ENCODE measurements at regions not wholly inside any gene's neighbourhood (a gene's known extent, or its start where the extent isn't known, plus 50 kb on each side); places are given as distances from the start of the nearest gene placed in this dataset.

GRCh38 chr11:40062616-40063015 lies 1396.8 kb downstream of the LRRC4C start:
- DNase-seq = peak; percentile 36

DNA sequence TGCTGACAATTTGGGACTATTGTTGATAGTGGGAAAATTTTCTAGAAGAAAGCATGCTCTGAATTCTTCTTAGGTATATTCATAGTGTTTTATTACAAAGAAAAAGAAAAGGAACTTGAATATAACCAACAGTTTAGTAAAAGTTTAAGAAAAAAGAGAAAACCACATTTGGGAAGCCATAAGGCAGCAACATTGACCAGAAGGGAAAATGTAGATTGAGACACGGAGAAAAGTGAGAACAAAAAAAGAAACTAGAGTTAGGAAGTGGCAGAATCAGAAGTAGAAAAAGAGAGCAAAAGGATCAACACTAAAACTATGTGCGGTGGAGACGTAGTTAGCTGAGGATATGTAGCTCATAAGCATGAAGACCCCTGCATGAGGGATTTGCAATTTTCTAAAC lies 1398.2 kb downstream of the LRRC4C start:
- DNase-seq = no peak

DNA sequence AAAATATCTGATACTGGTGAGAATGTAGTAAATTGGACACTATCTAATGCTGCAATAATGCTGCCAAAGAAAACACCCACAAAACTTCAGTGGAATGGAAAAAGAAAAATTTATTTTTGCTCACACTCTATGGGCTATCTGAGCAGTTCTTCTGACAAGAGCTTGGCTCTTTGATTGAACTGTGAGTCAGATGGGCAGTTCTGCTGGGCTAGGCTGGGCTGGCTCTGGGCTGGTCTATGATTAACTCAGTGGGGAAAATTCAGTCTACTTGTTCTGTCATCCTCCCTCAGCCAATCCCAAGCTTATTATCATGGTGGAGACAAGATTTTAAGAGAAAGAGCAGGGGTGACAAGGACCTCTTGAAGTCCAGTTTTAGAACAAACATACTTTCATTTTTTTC lies 1404.8 kb downstream of the LRRC4C start:
- peak; percentile 18 for DNase-seq

- no peak for DNase-seq
Measured at GRCh38 chr11:40045312-40045711, 1414.1 kb downstream of the LRRC4C start.

- DNase-seq = no peak
Measured at GRCh38 chr11:40037005-40037404, 1422.4 kb downstream of the LRRC4C start.

DNA sequence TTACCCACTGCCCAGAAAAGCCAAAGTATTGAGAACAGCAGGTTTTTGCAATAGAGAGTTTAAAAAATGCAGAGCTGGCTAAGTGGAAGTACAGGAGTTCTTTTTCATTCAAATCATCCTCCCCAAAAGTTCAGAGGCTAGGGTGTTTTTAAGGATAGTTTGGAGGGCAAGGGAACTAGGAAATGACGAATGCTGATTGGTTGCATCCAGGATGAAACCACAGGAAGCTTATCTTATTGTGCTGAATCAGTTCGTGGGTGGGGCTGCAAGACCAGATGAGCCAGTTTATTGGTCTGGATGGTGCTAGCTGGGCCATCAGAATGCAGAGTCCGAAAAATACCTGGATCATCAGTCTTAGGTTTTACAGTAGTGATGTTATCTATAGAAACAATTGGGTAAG lies 1427.1 kb downstream of the LRRC4C start:
- no peak for DNase-seq

GRCh38 chr11:40030867-40031266 lies 1428.6 kb downstream of the LRRC4C start:
- DNase-seq = no peak

- DNase-seq = no peak
Measured at GRCh38 chr11:40029391-40029790, 1430.1 kb downstream of the LRRC4C start.

GRCh38 chr11:40027720-40028119 lies 1431.7 kb downstream of the LRRC4C start:
- DNase-seq = no peak

- no peak for DNase-seq
Measured at GRCh38 chr11:40023724-40024123, 1435.7 kb downstream of the LRRC4C start.

GRCh38 chr11:40010011-40010410 lies 1449.4 kb downstream of the LRRC4C start:
- DNase-seq = no peak

- DNase-seq = no peak
Measured at GRCh38 chr11:39992551-39992950, 1466.9 kb downstream of the LRRC4C start.

GRCh38 chr11:39990421-39990831 lies 1469.0 kb downstream of the LRRC4C start:
- no peak for DNase-seq

GRCh38 chr11:39975091-39975490 lies 1484.4 kb downstream of the LRRC4C start:
- no peak for DNase-seq

DNA sequence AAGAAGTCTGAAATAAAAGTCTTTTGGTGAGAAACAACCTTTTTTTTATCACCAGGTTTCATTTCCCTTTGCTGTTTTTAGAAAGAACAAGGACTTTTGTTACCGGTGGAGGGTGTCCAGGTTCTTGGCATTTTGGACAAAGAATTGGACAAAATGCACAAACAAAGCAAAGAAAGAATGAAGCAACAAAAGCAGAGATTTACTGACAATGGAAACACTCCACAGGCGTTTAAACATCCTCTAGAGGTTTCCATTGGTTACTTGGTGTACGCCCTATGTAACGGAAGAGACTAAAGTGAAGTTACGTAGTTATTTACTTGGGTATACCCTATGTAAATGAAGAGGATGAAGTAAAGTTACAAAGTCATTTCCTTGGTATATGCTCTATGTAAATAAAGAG lies 1487.0 kb downstream of the LRRC4C start:
- no peak for DNase-seq

GRCh38 chr11:39971938-39972337 lies 1487.5 kb downstream of the LRRC4C start:
- DNase-seq = no peak

DNA sequence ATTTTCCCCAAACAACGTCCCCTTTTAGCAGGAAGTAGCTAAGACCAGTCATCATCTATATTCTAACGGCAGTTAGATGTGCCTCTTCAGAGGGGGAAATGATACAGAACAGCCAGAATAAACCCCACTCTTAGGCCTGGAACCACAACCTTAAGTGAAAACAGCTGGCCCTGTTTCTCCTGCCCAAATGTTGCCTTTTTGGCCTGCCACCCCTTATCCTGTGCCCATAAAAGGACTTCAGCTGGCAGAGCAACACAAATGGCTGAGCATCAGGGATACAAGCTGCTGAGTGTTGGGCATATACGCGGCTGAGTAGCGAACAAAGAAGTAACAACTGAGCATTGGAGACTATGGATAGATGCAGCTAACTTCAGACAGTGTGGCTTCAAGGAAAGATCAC lies 1491.4 kb downstream of the LRRC4C start:
- no peak for DNase-seq

GRCh38 chr11:39965701-39966100 lies 1493.8 kb downstream of the LRRC4C start:
- DNase-seq = no peak

- no peak for DNase-seq
Measured at GRCh38 chr11:39960206-39960605, 1499.2 kb downstream of the LRRC4C start.

DNA sequence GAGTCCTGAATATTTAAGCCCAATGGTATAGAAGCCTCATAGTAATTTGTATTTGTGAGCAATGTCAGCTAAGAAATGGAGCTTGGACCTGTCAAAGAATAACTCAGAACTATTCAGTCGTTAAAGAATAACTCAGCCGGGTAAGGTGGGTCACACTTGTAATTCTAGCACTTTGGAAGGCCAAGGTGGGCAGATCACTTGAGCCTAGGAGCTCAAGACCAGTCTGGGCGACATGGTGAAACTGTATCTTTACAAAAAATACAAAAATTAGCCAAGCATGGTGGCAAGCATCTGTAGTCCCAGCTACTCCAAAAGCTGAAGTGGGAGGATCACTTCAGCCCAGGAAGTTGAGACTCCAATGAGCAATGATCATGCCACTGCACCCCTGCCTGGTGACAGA lies 1526.5 kb downstream of the LRRC4C start:
- DNase-seq = no peak

DNA sequence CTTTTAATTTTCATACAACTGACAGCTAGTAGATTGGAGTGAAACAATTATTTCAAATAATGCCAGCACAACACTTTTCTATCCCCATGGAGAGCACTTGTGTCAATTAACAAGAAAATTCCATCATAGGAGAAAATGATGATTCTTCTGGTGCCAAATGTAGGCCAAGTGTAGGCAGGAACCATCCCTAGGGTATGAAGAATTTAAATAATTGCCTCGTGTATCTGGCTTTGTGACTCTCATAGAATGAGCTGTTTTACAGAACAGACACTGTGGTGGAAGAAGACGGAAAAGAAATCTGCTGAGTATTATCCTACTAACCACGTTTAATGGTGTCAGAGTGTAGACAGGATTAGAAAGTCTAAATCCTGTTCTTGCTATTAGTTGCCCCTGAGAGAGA lies 1542.2 kb downstream of the LRRC4C start:
- DNase-seq = no peak

DNA sequence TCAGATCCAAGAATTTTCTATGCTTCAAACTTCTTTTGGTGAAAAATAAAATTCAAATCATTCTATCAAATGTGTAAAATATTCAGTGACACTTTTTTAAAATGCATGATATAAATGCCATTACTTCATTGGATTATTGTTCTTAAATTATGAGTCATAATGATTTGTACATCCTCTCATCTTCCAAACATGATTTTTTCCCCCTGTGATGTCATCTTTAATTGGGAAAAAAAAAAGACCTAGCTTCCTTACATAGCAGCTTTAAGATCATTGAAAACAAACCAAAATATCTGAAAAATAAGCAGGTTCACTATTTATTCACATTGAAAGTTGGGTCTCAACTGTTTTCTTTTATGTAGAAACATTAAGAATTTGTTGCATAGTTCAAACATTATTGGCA lies 1549.4 kb downstream of the LRRC4C start:
- peak; percentile 35 for DNase-seq

- DNase-seq = no peak
Measured at GRCh38 chr11:39860931-39861330, 1598.5 kb downstream of the LRRC4C start.

- DNase-seq = no peak
Measured at GRCh38 chr11:39817241-39817640, 1642.2 kb downstream of the LRRC4C start.

DNA sequence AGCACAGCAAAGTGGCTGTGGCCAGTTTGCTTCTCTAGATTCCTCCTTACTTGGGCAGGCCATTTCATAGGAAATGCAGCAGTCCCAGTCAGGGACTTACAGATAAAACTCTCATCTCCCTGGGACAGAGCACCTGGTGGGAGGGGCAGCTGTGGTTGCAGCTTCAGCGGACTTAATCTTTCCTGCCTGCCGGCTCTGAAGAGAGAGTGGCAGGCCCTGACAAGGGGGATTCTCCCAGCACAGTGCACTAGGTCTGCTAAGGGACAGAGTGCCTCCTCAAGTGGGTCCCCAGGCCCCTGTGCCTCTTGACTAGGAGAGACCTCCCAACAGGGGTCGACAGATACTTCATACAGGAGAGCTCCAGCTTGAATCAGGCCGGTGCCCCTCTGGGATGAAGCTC lies 1649.1 kb downstream of the LRRC4C start:
- no peak for DNase-seq

GRCh38 chr11:39809833-39810232 lies 1649.6 kb downstream of the LRRC4C start:
- no peak for DNase-seq
